ENCODE measurements at regions not wholly inside any gene's neighbourhood (a gene's known extent, or its start where the extent isn't known, plus 50 kb on each side); places are given as distances from the start of the nearest gene placed in this dataset.

- CTCF ChIA-PET = no interaction called here
- Histone ChIP-seq H3K4ac (ENCODE audit: low read depth, low read length) (no peak overlapping the region), H3K23ac (ENCODE audit: low read depth, low read length) (no peak overlapping the region), H2BK5ac (ENCODE audit: low read depth, low read length, poor library complexity, severe bottlenecking) (no peak overlapping the region), H4K8ac (ENCODE audit: low read depth in 2 of 2, low read length in 2 of 2) (no peak overlapping the region), H3K79me1 (ENCODE audit: low read depth in 1 of 2, low read length in 2 of 2) (no peaks in the 10 kb centered on the region), H3K56ac (ENCODE audit: extremely low read depth, insufficient read depth, low read length) (no peak overlapping the region), H2BK15ac (ENCODE audit: low read depth, low read length) (no peak overlapping the region), H2BK120ac (ENCODE audit: low read depth, low read length) (no peak overlapping the region), H3K27me3 (ENCODE audit: control insufficient read depth, insufficient read depth, low read length) (peaks cover 14% of the 10 kb centered on the region), H3K36me3 (ENCODE audit: control insufficient read depth, insufficient read depth, low read length) (no peaks in the 10 kb centered on the region), H3K4me1 (ENCODE audit: control insufficient read depth, insufficient read depth, low read length) (no peaks in the 10 kb centered on the region), H2AK9ac (replicated peaks; ENCODE audit: low read depth, low read length, poor library complexity) (no peak overlapping the region), H3K9me3 (ENCODE audit: control insufficient read depth, insufficient read depth, low read length) (no peaks in the 10 kb centered on the region; the same call in 1 of the 2 replicates), H3K14ac (replicated peaks; ENCODE audit: low read depth, low read length) (no peak overlapping the region), H4K5ac (ENCODE audit: low read depth, low read length) (no peak overlapping the region), H3K4me3 (ENCODE audit: insufficient read depth, low read depth, low read length) (no peak overlapping the region), H2BK20ac (ENCODE audit: low read depth, low read length) (no peak overlapping the region), H3K18ac (ENCODE audit: low read depth, low read length) (no peak overlapping the region), H3K9me1 (ENCODE audit: insufficient read depth, low read length) (no peaks in the 10 kb centered on the region), H3K4me2 (ENCODE audit: low read depth, low read length) (no peak overlapping the region), H3K27ac (ENCODE audit: insufficient read depth, low read length) (no peak overlapping the region), H2AFZ (replicated peaks; ENCODE audit: low read length, poor library complexity) (no peak overlapping the region), H4K91ac (ENCODE audit: insufficient read depth, low read depth, low read length) (no peak overlapping the region), H2AK5ac (ENCODE audit: low read depth, low read length) (no peak overlapping the region), H4K20me1 (ENCODE audit: insufficient read depth, low read length) (no peaks in the 10 kb centered on the region), H3K9ac (ENCODE audit: low read depth, low read length) (no peak overlapping the region)
- intact Hi-C loops (cut with micrococcal nuclease) = no loop called here
- TF ChIP-seq CTCF (conservative IDR thresholded peaks at IDR 0.05; ENCODE audit: low read depth, low read length) (no peak), MAFK (IDR thresholded peaks at IDR 0.05; ENCODE audit: low read depth, low read length) (peak; percentile 81)
- no TSS peak for BruUV-seq (replicated peaks)
- ATAC-seq (ENCODE audit: low read depth) (no peak), DNase-seq (no peak)
- in situ Hi-C loops (cut with MboI; ENCODE audit: low sequenced_read_pairs) = no loop called here
- WGBS, 2 experiments (ENCODE audit: extremely low coverage in 2 of 2, insufficient read length in 1 of 2) = 75% methylated on average over 1 of the region's 2 CpGs; no CpG with 5 or more reads in 1 of the 2 experiments
- POLR2A ChIA-PET (ENCODE audit: unreplicated experiment) = no interaction called here
- dilution Hi-C loops (cut with HindIII; ENCODE audit: low sequenced_read_pairs, unreplicated experiment) = no loop called here
These were observed 605.5 kb downstream of the MID1IP1 start for GRCh38 chrX:39406799-39407198.

All from IMR-90 (cell line).